Peyer's patch (tissue), 4 donors: ENCODE measurements at regions not wholly inside any gene's neighbourhood (a gene's known extent, or its start where the extent isn't known, plus 50 kb on each side); places are given as distances from the start of the nearest gene placed in this dataset.

Source experiments
- DNase-seq, 3 donors: peaks; one replicate each; pipeline ENCODE4 v3.0.0-alpha.2; 2017 to 2019
- H3K27ac ChIP-seq, 4 donors: fragments of 200-600 bp; sonication (generic); one replicate each; pipeline ENCODE4 v1.5.1; 2016 to 2019
- H3K27me3 ChIP-seq, 2 donors: fragments of 200-600 bp; sonication (generic); one replicate each; pipeline ENCODE4 v1.5.1; 2019
- H3K36me3 ChIP-seq, 3 donors: fragments of 200-600 bp; sonication (generic); one replicate each; pipeline ENCODE4 v1.5.1; 2016 to 2019
- H3K4me1 ChIP-seq, 4 donors: fragments of 200-600 bp; sonication (generic); one replicate each; pipeline ENCODE4 v1.5.1; 2016 to 2019
- H3K4me3 ChIP-seq, 4 donors: fragments of 200-600 bp; sonication (generic); 1 replicate in 3 of 4; 2 replicates in 1 of 4; pipeline ENCODE4 v1.5.1; 2016 to 2019; ENCODE audit warnings: mild to moderate bottlenecking in 1 of 4
- H3K9me3 ChIP-seq, 4 donors: fragments of 200-600 bp; sonication (generic); one replicate each; pipeline ENCODE4 v1.5.1; 2016 to 2019; ENCODE audit warnings: mild to moderate bottlenecking in 1 of 4
- CTCF ChIP-seq, 6 experiments: fragments of 450-650 bp in 4 of 6; fragments of 200-600 bp in 2 of 6; sonication (generic) in 1 of 6; IDR thresholded peaks; one replicate each; pipeline ENCODE4 v1.5.1; 2017 to 2019; ENCODE audit warnings: antibody characterized with exemption in 6 of 6, mild to moderate bottlenecking in 3 of 6, moderate library complexity in 1 of 6
- POLR2A ChIP-seq, 2 donors: fragments of 450-650 bp; IDR thresholded peaks; one replicate each; pipeline ENCODE4 v1.5.1; 2017; ENCODE audit warnings: antibody characterized with exemption in 2 of 2, mild to moderate bottlenecking in 2 of 2, moderate library complexity in 2 of 2

DNA sequence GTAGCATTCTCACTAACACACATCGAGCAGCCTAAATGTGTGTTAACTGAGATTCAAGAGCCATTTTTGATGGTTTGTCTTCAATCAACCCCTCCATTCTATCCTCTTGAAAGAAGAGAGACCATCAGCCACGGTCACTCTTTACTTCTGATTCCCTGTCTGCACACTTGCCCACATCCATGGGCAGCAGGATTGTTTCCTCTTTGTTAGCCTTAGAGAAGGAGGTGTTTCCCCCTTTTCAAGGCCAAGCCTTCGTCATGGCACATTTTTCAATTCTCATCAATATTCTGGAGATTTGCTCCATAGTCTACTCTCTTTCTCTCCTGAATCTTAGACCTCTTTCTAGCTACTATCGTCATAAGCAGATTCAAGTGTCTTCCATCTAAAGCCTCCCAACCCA is 522.4 kb upstream of the NAALADL2 start:
- no peaks in the 10 kb centered on the region for H3K9me3 ChIP-seq
- no peak overlapping the region for H3K4me3 ChIP-seq
- H3K4me1 ChIP-seq: no peaks in the 10 kb centered on the region
- DNase-seq: no peak
- H3K27ac ChIP-seq: no peak overlapping the region
- H3K27me3 ChIP-seq: no peaks in the 10 kb centered on the region
- TF ChIP-seq CTCF (IDR thresholded peaks at IDR 0.05) (no peak), POLR2A (IDR thresholded peaks at IDR 0.05) (no peak)
- no peaks in the 10 kb centered on the region for H3K36me3 ChIP-seq

DNA sequence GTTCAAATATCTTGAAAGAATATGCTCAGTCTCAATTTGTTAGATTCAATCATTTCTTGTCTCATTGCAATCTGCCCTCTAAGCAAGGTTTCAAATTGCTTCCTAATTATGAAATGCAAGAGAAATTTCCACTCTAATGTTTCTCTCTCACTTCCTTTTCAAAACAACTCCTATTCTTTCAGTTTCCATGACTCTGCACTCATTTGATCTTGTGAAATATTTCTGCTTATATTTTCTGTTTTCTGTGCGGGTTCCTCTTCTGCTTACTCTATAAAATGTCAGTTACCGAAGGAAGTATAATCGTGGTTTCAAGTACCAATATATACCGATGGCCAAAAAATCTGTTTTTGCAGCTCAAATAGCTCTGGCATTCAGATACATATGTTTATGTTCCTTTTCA is 521.9 kb upstream of the NAALADL2 start:
- H3K4me1 ChIP-seq: no peaks in the 10 kb centered on the region
- no peaks in the 10 kb centered on the region for H3K9me3 ChIP-seq
- TF ChIP-seq POLR2A (IDR thresholded peaks at IDR 0.05): no peak
- TF ChIP-seq CTCF (IDR thresholded peaks at IDR 0.05): no peak
- H3K36me3 ChIP-seq: no peaks in the 10 kb centered on the region
- no peak overlapping the region for H3K27ac ChIP-seq
- H3K4me3 ChIP-seq: no peak overlapping the region
- H3K27me3 ChIP-seq: no peaks in the 10 kb centered on the region
- DNase-seq: no peak

DNA sequence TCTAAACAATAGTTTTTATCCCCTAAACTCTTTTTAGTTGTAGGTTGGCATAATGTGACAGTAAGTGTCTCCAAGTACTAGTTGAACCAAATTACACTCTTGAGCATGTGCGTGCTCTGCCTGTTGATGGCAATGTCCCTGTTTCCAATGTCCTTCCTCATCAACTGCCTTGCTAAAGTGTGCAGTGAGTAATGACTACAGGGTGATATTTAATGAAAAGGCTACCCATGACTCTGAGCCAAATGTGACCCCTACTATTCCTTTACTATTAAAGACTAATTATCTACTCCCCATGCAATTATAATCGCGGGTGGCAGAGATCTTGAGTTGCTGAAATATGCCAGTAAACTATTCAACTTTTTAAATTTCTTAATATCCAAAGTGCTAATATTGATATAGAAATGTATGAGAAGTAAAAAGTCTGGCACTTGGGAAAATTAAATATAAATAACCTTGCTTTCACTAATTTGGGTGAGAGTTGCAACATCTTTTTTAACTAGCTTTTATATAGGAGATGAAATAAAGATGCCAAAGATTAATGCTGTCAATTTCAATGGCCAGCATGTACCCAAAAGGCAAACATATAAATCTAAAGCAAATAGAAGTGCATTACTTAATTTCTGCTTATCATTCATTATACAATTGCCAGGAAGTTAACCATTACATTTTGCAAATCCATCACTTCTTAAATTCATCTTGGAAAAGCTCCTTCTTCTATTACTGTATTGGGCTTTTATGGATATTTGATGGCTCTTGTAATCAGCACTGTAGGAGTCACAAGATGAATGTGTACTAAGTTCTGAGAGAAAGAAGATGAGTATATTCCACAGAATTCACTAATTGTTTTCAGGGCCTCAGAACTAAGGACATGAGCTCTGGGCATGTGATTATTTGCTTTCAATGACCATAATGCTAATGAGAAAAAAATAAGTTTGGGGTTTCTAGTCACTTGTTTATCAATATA is 518.2 kb upstream of the NAALADL2 start:
- TF ChIP-seq CTCF (IDR thresholded peaks at IDR 0.05): no peak
- no peak for TF ChIP-seq POLR2A (IDR thresholded peaks at IDR 0.05)
- H3K36me3 ChIP-seq: no peaks in the 10 kb centered on the region
- no peak overlapping the region for H3K27ac ChIP-seq
- H3K27me3 ChIP-seq: no peaks in the 10 kb centered on the region
- H3K4me3 ChIP-seq: no peak overlapping the region
- H3K4me1 ChIP-seq: no peaks in the 10 kb centered on the region
- no peak for DNase-seq
- H3K9me3 ChIP-seq: no peaks in the 10 kb centered on the region

DNA sequence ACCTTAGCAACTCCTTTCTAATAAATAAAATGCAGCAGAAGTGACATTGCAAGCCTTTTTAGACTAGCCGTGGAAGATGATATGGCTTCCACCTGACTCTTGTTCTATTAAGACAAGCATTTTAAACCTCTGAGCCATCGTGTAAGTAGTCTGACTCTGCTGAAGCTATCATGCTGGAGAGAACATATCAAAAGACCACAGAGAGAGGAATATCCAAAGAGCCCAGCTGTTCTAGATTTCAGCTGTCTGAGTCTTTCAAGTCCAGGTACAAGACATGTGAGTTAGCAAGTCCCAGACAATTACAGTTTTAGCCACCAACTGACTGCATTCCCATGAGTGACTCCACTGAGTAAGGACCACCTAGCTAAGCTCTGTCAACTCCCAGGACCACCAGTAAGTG is 517.0 kb upstream of the NAALADL2 start:
- Histone ChIP-seq H3K9me3 (no peaks in the 10 kb centered on the region), H3K4me1 (no peaks in the 10 kb centered on the region), H3K4me3 (no peak overlapping the region), H3K27me3 (no peaks in the 10 kb centered on the region), H3K36me3 (no peaks in the 10 kb centered on the region), H3K27ac (no peak overlapping the region)
- TF ChIP-seq POLR2A (IDR thresholded peaks at IDR 0.05) (no peak), CTCF (IDR thresholded peaks at IDR 0.05) (no peak)
- DNase-seq: no peak

DNA sequence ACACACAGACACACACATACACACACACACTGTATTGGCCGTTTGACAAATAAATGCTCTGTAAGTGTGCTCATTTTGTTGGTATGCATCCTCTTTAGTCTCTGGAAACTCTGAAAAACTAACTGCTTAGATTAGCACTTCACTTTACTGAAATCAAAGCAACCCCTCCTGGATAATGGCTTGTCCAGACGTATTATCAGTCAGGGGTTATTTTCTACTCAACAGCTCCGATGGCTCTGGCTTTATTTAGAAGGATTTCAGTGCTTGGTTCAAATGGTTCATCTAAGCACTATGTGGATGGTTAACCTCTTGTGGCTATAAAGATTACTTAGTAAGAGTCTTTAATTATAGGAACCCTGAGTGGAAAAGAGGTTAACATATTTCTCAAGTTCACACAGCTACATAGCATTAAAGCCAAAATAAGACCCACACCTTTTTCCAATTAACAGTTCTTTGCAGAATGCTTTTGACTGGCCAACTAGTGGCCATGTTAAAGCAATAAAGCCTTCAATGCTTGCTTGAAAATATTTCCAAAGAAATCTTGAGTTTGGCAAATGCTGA is 516.1 kb upstream of the NAALADL2 start:
- TF ChIP-seq CTCF (IDR thresholded peaks at IDR 0.05): no peak
- TF ChIP-seq POLR2A (IDR thresholded peaks at IDR 0.05): no peak
- Histone ChIP-seq H3K4me1 (no peaks in the 10 kb centered on the region), H3K36me3 (no peaks in the 10 kb centered on the region), H3K27me3 (no peaks in the 10 kb centered on the region), H3K4me3 (no peak overlapping the region), H3K9me3 (no peaks in the 10 kb centered on the region), H3K27ac (no peak overlapping the region)
- DNase-seq: no peak
